T1000 (cell line): ENCODE measurements at regions not wholly inside any gene's neighbourhood (a gene's known extent, or its start where the extent isn't known, plus 50 kb on each side); places are given as distances from the start of the nearest gene placed in this dataset.

Experiments
- DNase-seq: peaks from one replicate; lab custom pipeline; 2025; ENCODE audit warnings: mixed read lengths; lab: John Stamatoyannopoulos, UW

DNA sequence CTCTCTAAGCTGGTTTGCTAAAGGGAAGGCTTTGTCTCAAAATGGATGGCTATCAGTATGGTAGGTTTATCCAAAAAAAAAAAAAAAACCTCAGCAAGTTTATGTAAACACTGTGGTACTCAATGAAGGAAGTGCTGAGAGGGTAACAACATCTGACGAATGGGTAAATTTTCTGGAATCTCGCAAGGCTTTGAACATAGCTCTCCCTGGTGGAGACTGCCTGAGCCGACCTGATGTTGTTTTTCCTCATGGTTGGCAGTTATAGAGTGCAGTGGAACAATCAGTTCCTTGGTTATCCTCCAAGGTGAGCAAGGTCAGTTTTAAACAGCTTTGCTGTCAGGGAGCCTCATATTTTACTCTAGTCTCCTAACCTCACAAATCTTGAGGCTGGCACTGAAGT lies 94.6 kb downstream of the ZPLD1 start:
- DNase-seq = no peak

DNA sequence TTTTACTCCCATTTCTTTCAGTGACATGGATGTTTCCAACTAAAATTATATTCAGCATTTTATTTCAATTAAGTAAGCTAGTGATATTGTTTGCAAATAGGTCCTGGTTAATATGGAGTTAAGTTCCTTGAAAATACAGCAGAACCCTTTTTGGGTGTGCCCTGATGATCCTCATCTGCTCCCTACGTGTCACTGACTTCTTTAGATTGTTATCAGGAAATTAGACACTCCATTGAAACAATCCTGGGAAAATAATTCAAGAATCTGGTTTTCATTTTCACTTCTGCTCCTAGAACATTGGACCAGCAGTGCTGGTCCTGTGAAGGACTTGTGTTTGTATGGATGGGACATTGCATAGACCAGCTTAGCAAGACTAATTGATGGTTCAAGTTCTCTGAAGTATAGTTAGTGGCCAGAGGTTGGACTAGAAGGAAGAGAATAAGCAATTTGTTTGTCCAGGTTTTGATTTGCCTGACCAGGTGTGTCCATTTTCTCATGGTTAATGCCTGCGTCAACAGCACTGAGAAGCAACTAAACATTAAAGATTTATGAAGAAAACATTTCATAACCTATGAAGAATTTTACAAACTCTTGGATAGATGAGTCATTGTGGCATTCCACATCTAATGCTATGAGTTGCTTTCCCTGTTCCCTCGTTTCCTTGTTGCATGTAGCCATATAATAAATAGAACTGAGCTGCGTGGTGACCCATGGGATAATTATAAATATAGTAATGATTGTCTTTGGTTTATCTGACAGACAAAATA lies 95.8 kb downstream of the ZPLD1 start:
- DNase-seq = no peak

DNA sequence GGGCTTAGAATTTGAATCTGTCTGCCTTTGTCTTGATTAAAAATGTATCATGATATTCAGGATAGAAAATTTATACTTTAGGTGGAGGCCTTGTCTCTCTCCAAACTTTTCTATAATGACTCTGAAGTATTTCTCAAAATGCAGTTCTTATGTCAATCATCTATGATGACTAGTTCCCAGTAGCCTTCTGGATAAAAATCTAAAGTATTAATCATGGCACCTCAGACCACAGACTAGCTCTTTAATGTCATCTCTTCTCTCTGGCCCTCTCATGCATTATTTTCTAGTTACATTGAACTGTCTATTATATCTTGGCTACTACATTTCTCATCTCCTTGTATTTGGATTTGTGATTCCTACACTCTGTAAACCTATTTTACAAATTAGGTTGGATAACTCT lies 96.9 kb downstream of the ZPLD1 start:
- DNase-seq = no peak

DNA sequence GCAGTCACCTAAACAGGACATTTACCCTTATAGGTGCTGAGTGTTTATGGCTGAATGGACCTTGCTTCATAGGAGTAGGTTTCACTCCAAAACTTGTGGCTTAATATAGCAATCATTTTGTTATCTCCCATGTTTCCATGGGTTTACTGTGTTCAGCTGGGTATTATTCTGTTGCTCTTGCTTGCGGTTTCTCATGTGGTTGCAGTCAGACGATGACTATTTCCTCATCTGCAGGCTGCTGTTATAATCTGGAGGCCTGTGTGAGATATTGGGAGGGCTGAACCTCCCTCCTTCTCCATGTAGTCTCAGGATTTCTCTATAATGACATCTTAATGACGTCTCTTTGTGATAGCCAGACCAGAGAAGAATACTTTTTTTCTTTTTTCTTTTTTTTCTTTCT lies 98.1 kb downstream of the ZPLD1 start:
- DNase-seq = no peak

DNA sequence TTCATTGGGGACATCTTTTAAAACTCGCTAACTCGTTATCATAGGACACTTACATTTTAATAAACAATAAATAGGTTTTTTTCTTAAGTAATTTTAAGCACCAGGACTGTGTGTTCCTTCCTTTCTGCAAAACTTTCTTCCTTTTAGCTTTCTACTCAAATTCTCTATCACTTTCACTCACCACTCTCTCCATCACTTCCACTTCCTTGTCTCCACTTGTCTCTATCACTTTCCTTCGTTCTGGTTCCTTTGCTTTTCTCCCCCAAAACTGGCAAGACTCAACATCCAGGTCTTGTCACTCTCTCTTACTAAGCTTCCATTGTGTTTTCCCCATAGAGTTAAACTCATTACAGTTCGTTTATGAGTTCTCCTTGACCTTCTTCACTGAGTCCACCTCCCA lies 99.0 kb downstream of the ZPLD1 start:
- no peak for DNase-seq

DNA sequence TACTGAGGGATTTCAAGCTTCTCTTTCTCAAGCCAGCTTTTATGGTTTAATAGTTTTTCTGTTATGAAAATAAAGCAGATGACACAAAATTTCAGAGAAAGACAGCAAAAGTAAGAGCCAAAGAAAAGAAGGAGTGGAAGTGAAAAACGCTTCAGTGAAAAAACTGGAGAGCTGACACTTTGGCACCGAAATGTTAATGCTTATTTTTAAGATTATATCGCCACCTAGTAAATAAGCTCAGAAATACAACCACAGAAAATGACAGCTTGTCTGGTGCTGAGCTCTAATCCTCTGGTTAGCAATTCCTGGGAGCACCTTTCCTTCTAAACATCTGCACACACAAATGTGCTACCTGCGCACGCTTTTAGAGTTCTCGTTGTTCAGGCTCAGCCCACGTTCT lies 101.6 kb downstream of the ZPLD1 start:
- no peak for DNase-seq

DNA sequence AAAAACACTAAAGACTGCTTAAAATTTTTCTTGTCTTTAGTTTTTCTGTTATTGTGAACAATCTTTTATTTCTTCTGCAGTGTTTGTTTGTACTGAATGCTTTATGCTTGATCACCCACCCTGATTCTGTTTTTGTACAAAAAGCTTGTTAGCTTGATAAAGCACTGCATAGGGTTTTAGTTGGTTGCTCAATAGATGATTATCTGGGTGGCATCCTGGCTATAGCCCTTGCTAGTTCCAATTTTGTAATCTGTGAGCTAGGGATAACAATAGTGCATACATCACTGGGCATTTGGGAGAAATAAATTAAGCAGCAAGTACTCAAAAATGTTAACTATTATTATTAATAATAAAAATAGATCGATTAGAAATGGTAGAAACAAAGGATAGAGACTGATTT lies 102.3 kb downstream of the ZPLD1 start:
- DNase-seq = no peak

DNA sequence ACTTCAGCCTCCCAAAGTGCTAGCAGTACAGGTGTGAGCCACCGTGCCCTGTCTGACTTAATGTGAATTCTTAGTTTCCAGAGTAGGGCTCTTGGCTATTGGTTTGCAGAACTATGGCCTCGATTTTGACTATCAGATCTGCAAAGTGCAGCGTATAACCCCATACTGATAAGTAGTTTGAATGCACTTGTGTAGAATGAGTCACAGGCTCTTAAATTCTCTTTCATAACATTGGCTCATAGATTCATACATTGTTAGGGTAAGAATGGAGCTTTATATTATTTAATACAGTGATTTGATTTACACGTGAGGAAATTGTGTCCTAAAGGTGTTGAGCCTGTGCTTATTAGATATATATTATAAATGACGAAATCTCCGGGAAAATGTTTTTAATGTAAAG lies 109.9 kb downstream of the ZPLD1 start:
- no peak for DNase-seq

DNA sequence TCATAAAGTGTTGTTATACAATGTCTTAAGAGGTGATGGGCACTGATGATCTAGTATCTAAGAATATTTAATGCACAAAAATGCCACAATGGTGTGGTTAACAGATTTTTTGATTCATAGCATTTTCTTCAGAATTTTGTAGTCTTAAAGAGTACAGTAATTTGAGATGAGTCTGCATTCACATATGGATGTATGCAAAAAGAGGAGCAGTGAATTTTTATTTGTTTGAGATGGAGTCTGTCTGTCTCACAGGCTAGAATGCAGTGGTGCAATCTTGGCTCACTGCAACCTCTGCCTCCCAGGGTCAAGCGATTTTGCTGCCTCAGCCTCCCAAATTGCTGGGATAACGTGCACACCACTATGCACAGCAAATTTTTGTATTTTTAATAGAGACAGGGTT lies 110.5 kb downstream of the ZPLD1 start:
- no peak for DNase-seq

DNA sequence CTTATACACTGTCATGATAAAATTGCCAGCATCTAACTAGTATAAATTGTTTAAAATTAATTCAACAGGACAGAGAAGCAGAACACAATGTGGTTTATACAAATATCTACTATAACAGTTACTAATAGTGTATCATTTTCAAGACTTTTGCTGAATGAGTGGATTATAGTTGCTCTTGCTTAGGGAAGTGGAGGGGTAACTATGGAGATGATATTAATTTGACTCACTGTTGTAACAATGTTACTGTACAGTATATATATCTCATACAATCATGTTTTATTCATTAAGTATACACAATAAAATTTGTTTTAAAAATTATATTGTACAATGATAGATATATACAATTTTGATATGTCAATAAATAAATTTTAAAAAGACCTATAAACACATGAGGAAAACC lies 119.1 kb downstream of the ZPLD1 start:
- DNase-seq = no peak

DNA sequence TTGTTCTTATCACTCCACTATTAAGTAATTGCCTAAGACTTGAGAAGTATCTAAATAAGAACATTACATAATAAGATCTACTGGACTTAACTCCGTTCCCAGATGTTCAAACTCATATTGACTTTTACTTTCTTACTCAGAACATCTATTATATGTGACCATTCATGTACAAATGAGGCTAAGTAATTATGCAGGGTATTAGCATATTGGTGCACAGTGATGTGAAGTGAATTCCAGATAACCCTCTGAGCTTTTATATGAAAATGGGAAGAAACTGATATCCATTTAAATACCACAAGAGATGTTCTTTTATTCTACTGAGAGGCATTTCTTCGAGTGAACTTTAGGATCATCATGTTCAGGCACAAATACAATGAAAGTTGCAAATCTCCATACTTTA lies 135.7 kb downstream of the ZPLD1 start:
- no peak for DNase-seq

DNA sequence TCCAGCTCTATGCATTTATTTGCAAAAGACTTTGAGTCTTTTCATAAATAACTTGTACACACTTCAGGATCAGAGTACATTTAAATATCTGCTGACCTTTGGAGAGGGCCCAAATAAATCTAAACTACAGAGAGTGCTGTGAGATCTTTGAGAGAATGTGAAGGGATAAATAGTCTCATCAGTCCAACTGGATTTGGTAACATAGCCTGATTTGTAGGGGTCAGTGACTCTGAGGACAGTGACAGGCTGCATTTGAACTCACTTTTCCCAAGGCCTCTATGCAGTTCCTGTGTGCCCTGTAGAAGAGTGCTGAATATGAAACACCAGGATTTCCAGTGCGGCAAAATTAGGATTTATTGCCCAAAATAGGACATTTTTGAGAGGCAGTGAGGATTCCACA lies 136.2 kb downstream of the ZPLD1 start:
- no peak for DNase-seq

DNA sequence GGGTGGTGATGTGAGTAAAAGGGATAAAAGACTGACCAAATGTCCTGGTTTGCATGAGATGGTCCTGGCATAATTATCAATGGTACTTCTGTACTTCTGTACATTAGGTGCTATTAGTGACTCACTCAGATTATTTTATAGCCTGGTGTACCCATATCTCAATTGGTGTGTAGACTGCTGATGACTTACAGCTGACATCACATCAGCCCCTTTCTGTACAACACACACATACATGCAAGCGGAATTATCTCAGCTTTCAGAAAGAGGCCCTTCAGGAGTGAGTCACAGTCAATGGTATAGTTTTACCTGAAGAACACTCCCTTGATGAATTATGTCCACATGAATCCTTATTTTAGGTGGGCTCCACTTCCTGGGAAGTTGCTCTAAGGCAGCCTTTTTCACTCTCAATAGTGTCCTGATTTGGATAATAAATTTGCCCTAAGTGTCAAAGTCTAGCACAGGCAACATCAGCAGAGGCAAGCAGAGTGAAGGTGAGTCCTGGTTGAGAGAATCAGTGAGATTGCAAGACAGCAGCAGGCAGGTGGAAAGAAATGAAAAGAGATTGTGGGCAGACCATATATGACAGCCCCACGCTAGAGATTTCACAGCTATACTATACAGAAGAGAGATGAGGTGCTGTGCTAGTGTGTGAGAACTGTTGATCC lies 137.0 kb downstream of the ZPLD1 start:
- DNase-seq = no peak

DNA sequence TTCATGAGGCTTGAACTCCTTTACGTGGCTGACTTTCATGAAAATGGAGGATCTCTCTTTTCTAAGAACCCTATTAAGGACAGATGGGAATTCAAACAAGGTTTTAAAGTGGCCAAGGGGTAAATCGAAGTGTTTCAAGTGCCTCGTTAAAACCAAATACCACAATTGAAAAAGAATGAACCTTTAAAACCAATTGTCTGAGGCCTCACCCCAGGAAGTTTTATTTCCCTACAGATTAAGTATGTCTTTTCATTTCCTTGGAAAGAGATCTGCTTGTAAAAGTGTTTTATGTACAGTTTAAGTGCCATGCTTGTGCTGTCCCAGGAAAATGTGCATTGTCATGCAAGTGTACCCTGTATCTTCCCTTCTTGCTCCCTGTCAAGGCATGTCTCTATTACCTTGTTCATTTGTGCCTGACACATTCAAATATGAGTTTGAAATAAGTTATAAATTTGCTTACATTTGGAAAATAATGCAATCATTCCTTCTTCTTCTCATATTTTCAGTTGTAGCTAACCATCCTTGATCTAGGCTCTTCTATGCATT lies 138.7 kb downstream of the ZPLD1 start:
- no peak for DNase-seq

DNA sequence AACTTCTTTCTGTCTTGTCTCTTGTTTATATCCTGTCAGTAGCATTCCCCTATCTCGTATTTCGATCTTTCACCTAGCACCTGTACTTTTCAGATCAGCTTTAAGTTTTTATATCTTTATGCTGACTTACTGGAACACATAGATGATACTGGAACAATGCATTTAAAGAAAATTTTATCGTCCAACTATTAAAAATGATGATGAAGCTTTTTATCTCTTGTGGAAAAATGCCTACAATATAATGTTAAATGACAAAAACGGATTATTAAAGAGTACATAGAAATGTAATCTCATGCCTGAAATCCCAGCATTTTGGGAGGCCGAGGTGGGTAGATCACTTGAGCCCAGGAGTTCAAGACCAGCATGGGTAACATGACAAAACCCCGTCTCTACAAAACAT lies 139.5 kb downstream of the ZPLD1 start:
- DNase-seq = no peak

DNA sequence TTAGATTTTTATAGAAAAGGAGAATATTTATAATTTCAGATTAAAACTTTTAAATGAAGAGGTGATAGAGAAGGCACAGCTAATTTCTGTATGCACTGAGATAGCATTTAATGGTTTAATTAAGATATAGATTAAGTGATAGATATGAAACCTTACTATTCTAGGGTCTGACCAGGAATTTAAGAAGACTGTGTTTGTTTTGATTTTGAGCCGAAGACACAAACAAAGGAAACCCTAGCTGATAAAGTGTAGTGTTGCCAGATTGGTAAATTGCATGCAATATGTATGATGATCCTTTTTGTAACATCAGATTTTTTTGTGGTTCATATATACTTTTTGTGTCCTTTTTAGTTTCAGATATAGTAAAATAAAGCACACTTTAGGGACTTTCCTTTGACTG lies 141.8 kb downstream of the ZPLD1 start:
- no peak for DNase-seq

DNA sequence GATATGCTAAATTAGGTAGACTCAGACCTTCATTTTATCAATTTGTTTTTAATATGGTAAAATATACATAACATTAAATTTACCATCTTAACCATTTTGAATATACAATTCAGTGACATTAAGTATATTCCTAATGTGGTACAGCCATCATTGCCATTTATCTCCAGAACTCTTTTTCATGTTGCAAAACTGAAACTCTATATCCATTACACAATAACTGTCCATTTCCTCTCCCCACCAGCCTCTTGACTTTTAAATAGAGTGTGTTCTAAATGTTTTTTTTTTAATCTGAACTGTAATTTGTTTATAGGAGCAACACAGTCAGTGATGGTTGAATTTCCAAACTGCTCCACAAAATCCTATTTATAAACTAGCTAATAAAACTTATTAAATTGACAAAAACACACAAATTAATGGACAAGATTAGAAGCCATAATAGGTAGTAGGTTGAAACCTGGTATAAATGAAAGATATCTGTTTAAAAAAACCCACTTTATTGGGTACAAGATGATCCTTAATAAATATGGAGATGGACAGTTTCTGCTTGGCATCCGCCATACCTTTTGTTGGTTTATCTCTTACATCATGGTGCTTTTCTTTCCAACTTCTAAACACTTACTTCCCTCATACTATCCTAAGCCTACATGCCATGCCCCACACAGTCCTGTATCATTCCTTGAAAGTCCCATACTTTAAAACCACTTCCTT lies 142.4 kb downstream of the ZPLD1 start:
- DNase-seq = no peak

DNA sequence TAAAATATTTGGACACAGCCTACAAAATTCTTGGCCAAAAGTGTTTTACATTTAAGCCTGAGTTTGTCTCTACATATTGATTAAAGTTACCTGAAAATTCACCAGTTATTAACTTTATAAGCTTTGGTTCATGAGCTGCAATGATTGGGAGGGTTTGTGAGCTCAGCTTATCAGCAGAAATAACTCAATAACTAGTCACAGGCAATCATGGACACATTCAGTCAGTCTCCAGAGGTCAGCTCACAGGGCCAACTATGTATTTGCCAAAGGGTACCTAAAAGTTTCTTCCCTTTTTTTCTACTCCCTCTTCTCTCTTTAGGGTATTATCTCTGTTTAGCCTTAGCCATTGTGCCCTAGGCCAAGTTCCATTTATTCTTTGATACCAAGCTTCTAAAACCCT lies 145.9 kb downstream of the ZPLD1 start:
- no peak for DNase-seq

DNA sequence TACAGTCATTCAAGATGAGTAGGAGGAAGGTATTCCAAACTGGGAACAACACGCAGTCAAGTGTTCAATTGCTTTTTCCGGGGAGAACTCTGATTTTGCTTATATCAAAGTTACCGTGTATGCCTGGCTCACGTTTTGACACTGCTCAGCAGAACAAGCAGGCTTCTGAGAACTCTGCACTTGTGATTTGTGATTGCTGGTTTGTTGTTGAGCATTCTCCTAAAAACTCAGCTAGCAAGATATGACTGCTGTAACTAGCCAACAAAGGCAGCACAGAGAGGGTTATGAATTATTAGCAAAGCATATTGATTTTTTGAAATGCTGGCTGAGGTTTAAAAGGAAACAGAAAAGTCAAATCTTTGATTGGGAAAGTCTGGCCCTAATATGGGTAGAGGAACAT lies 151.7 kb downstream of the ZPLD1 start:
- no peak for DNase-seq

DNA sequence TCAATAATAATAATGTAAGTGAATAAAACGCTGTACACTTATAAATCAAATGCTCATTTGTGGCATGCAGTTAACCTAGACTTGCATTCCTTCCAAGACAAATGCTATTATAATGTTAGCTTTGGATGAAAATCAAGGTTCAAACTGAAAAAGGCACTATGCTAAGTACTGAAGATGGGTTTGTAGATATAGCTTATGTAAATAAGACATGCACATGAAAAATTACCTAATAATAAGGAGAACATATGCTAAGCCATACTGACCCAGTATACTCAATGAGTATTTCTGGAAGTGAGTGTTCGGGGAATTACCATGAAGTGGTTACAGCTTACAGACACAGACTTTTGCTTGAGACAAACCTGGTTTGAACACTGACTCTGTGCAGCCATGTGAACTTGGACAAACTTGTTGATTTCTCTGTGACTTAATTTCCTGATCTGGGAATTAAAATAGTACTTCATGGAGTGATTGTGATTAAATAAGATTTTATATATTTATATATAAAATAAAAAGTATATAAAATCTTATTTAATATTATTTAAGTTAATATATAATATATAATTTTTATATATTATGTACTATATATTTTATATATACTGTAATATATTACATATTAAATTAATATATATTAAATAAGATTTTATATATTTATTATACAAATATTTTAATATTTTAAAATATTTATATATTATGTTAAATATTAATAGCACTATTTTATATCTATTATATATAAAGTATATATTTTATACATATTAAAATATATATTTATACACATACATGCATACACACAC lies 159.2 kb downstream of the ZPLD1 start:
- no peak for DNase-seq

DNA sequence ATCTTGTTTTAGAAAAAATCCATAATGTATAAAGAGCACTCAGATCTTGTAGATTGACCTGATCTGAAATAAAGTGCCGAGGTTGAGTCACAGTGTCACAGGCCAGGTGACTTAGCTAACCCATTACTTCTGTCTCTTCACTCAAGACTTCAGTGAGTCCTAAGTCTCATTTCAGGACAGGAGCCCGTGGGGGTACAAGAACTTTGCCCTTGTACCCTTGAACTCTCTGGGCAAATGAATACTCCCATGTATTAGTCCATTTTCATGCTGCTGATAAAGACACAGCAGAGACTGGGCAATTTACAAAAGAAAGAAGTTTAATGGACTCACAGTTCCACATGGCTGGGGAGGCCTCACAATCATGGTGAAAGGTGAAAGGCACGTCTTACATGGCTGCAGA lies 160.2 kb downstream of the ZPLD1 start:
- no peak for DNase-seq
